ENCODE measurements at regions not wholly inside any gene's neighbourhood (a gene's known extent, or its start where the extent isn't known, plus 50 kb on each side); places are given as distances from the start of the nearest gene placed in this dataset.

DNA sequence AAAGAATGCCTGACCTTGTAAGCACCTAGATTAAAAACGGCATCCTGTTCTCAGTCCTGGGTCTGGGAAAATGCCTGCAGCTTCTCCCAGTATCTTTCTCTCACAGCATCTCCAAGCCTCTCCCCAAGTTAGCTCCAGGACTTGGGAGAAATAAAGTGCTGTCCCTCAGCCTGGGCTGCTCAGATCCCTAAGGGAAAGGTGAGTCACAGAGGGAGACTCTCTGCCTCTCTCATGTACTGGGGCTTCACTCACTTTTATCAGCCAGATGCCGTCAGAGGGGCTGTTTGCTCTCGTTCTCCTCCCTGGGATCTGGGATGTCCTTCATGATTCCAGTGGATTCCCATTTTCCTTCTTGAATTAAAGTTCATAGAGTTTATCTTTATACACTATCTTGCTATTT lies 293.6 kb downstream of the COL12A1 start:
- H3K4me2 ChIP-seq (ENCODE audit: low read depth, low read length) = no peak overlapping the region
- no peak for TF ChIP-seq ZNF792 (CRISPR knock-in tag; IDR thresholded peaks at IDR 0.05)
- TF ChIP-seq ZNF652 (CRISPR knock-in tag; IDR thresholded peaks at IDR 0.05; ENCODE audit: borderline replicate concordance, low read depth) = no peak
- no peak for TF ChIP-seq NKX3-1 (CRISPR knock-in tag; IDR thresholded peaks at IDR 0.05)
- TF ChIP-seq, protein P1, sequence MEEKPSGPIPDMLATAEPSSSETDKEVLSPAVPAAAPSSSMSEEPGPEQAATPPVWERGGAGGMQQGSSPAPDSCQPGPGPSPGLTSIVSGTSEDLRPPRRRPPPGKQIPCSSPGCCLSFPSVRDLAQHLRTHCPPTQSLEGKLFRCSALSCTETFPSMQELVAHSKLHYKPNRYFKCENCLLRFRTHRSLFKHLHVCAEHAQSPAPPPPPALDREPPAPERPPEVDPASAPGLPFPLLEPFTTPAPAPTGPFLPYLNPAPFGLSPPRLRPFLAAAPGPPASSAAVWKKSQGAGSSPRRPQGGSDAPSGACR (CRISPR knock-in tag; IDR thresholded peaks at IDR 0.05) = no peak
- TF ChIP-seq PRPF4 (IDR thresholded peaks at IDR 0.05; ENCODE audit: low read depth, low read length, poor library complexity, severe bottlenecking) = no peak
- TF ChIP-seq KDM5B (CRISPR knock-in tag; IDR thresholded peaks at IDR 0.05; ENCODE audit: borderline replicate concordance) = no peak
- no peak for TF ChIP-seq ZSCAN12 (CRISPR knock-in tag; IDR thresholded peaks at IDR 0.05)
- in situ Hi-C loops (cut with HindIII; ENCODE audit: extremely low pct_ligation_motif_present, low pct_unique_long_range_greater_than_20kb) = no loop called here
- H3K27me3 ChIP-seq (ENCODE audit: control insufficient read depth in 1 of 2, insufficient read depth in 2 of 2, low read length in 2 of 2) = no peaks in the 10 kb centered on the region
- CTCF ChIA-PET (ENCODE audit: low intra/inter-chr PET ratio, low total read pairs) = no interaction called here
- 5% methylated on average over 3 of the region's 3 CpGs for WGBS (ENCODE audit: low lambda C conversion rate)
- intact Hi-C loops (cut with micrococcal nuclease; ENCODE audit: unreplicated experiment) = no loop called here
- H3K27ac ChIP-seq (ENCODE audit: extremely low read length, insufficient read depth, low read length) = no peak overlapping the region
- BruUV-seq (replicated peaks) = no TSS peak
- H3K9ac ChIP-seq (ENCODE audit: insufficient read depth, low read depth, low read length) = no peak overlapping the region
- H3K4me3 ChIP-seq (replicated peaks in 1 of 3; ENCODE audit: insufficient read depth in 1 of 3, low read depth in 2 of 3, low read length in 3 of 3) = no peak overlapping the region
- H3K79me2 ChIP-seq (ENCODE audit: insufficient read depth, low read length) = no peaks in the 10 kb centered on the region
- POLR2A ChIA-PET = no interaction called here
- no peaks in the 10 kb centered on the region for H3K9me3 ChIP-seq (ENCODE audit: low read length)
- ATAC-seq (no peak), DNase-seq (ENCODE audit: low spot score) (no peak), FAIRE-seq (no peak)
- no peak overlapping the region for H2AFZ ChIP-seq (ENCODE audit: low read length)
- H3K36me3 ChIP-seq (replicated peaks in 1 of 2; ENCODE audit: control insufficient read depth in 1 of 2, insufficient read depth in 2 of 2, low read length in 2 of 2) = no peaks in the 10 kb centered on the region
- no peaks in the 10 kb centered on the region for H3K4me1 ChIP-seq (ENCODE audit: insufficient read depth, low read length)
- H4K20me1 ChIP-seq (ENCODE audit: insufficient read depth, low read length) = no peaks in the 10 kb centered on the region

DNA sequence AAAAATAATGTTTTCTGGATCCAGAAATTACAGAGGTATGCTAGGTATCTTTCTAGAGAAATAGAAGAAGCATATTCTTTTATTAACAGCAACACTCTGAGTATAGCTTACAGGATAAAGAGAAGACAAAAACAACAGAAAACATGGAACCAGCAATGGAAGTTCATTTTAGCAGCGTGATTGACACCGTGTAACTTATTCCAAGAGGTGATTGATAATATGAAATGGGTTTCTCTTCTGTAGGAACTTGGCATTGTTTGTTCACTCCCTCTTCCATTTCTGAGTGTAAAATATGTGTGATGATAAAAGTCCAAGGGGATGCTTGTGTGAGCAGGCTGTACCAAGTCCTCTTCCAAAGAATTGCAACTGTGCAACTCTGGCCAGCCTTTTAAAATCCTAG lies 303.0 kb downstream of the COL12A1 start:
- Histone ChIP-seq H3K9me3 (ENCODE audit: low read length) (peaks cover 13% of the 10 kb centered on the region; the same call in 1 of the 2 replicates), H3K9ac (ENCODE audit: insufficient read depth, low read depth, low read length) (no peak overlapping the region), H3K4me3 (replicated peaks in 1 of 3; ENCODE audit: insufficient read depth in 1 of 3, low read depth in 2 of 3, low read length in 3 of 3) (no peak overlapping the region), H3K4me2 (ENCODE audit: low read depth, low read length) (no peak overlapping the region), H4K20me1 (ENCODE audit: insufficient read depth, low read length) (no peaks in the 10 kb centered on the region), H3K36me3 (replicated peaks in 1 of 2; ENCODE audit: control insufficient read depth in 1 of 2, insufficient read depth in 2 of 2, low read length in 2 of 2) (no peaks in the 10 kb centered on the region), H3K27me3 (ENCODE audit: control insufficient read depth in 1 of 2, insufficient read depth in 2 of 2, low read length in 2 of 2) (no peaks in the 10 kb centered on the region), H2AFZ (ENCODE audit: low read length) (no peak overlapping the region), H3K27ac (ENCODE audit: extremely low read length, insufficient read depth, low read length) (no peak overlapping the region), H3K4me1 (ENCODE audit: insufficient read depth, low read length) (no peaks in the 10 kb centered on the region), H3K79me2 (ENCODE audit: insufficient read depth, low read length) (no peaks in the 10 kb centered on the region)
- FAIRE-seq (no peak), ATAC-seq (no peak), DNase-seq (ENCODE audit: low spot score) (no peak)
- BruUV-seq (replicated peaks) = no TSS peak
- CTCF ChIA-PET (ENCODE audit: low intra/inter-chr PET ratio, low total read pairs) = no interaction called here
- POLR2A ChIA-PET = no interaction called here
- TF ChIP-seq KLF16 (CRISPR knock-in tag; IDR thresholded peaks at IDR 0.05) (no peak), KLF9 (CRISPR knock-in tag; IDR thresholded peaks at IDR 0.05; ENCODE audit: low read depth) (no peak), ZSCAN9 (CRISPR knock-in tag; IDR thresholded peaks at IDR 0.05; ENCODE audit: borderline replicate concordance) (no peak), TBX2 (CRISPR knock-in tag; IDR thresholded peaks at IDR 0.05; ENCODE audit: borderline replicate concordance) (no peak), NCOA2 (CRISPR knock-in tag; IDR thresholded peaks at IDR 0.05) (no peak), ZNF709 (CRISPR knock-in tag; IDR thresholded peaks at IDR 0.05) (no peak)
- intact Hi-C loops (cut with micrococcal nuclease; ENCODE audit: unreplicated experiment) = no loop called here
- in situ Hi-C loops (cut with HindIII; ENCODE audit: extremely low pct_ligation_motif_present, low pct_unique_long_range_greater_than_20kb) = no loop called here
- WGBS (ENCODE audit: low lambda C conversion rate) = 3% methylated on average over 2 of the region's 2 CpGs

Measured in HepG2 (cell line).